ENCODE measurements at regions not wholly inside any gene's neighbourhood (a gene's known extent, or its start where the extent isn't known, plus 50 kb on each side); places are given as distances from the start of the nearest gene placed in this dataset.

- Histone ChIP-seq H3K9me3 (no peaks in the 10 kb centered on the region), H3K27ac (peak overlapping the region in 2 of 4 donors; percentile 53 to 79), H3K36me3 (no peaks in the 10 kb centered on the region), H3K27me3 (no peaks in the 10 kb centered on the region), H3K4me3 (no peak overlapping the region), H3K4me1 (peaks cover 42 to 67% (median 59%) of the 10 kb centered on the region in 3 donors)
- 41 to 44% methylated on average over 2 of the region's 2 CpGs for WGBS, 2 donors
- intact Hi-C loops (cut with DNase I) = loop anchor here in 1 of 3 donors (5.0 kb wide), 1 partner anchor 58 kb away; the partner anchor contains the start of gene FLRT2
- TF ChIP-seq CTCF (IDR thresholded peaks at IDR 0.05) = no peak
- DNase-seq (no peak), FAIRE-seq (peak; percentile 49), ATAC-seq (no peak)
These were observed 55.5 kb upstream of the FLRT2 start for GRCh38 chr14:85474431-85474830.

GRCh38 chr14:85475113-85475512 is 54.8 kb upstream of the FLRT2 start:
- Histone ChIP-seq H3K27me3 (no peaks in the 10 kb centered on the region), H3K27ac (peak overlapping the region; percentile 1 to 79 (median 35)), H3K9me3 (no peaks in the 10 kb centered on the region), H3K4me3 (no peak overlapping the region), H3K36me3 (no peaks in the 10 kb centered on the region), H3K4me1 (peaks cover 42 to 62% (median 54%) of the 10 kb centered on the region in 3 donors)
- no peak for TF ChIP-seq CTCF (IDR thresholded peaks at IDR 0.05)
- WGBS, 2 donors = 10 to 18% methylated on average over 3 of the region's 3 CpGs
- FAIRE-seq (no peak), ATAC-seq (peak in 3 of 4 donors; percentile 12 to 36 (median 30)), DNase-seq (no peak)
- intact Hi-C loops (cut with DNase I) = no loop called here

GRCh38 chr14:85479306-85479705 is 50.6 kb upstream of the FLRT2 start:
- Histone ChIP-seq H3K4me1 (peaks cover 44 to 62% (median 48%) of the 10 kb centered on the region in 3 donors), H3K36me3 (no peaks in the 10 kb centered on the region), H3K27me3 (no peaks in the 10 kb centered on the region), H3K4me3 (no peak overlapping the region), H3K27ac (no peak overlapping the region), H3K9me3 (no peaks in the 10 kb centered on the region)
- ATAC-seq (no peak), DNase-seq (no peak), FAIRE-seq (no peak)
- no peak for TF ChIP-seq CTCF (IDR thresholded peaks at IDR 0.05)
- WGBS, 2 donors = 87 to 91% methylated on average over 3 of the region's 3 CpGs
- intact Hi-C loops (cut with DNase I) = no loop called here

- Histone ChIP-seq H3K27me3 (no peaks in the 10 kb centered on the region), H3K4me1 (peaks cover 44 to 61% (median 46%) of the 10 kb centered on the region in 3 donors), H3K36me3 (no peaks in the 10 kb centered on the region), H3K4me3 (no peak overlapping the region), H3K9me3 (no peaks in the 10 kb centered on the region), H3K27ac (peak overlapping the region in 1 of 4 donors; percentile 90)
- TF ChIP-seq CTCF (IDR thresholded peaks at IDR 0.05) = no peak
- FAIRE-seq (no peak), ATAC-seq (no peak), DNase-seq (no peak)
- WGBS, 2 donors = 94% methylated on average over 2 of the region's 2 CpGs
- intact Hi-C loops (cut with DNase I) = no loop called here
These were observed 50.2 kb upstream of the FLRT2 start for GRCh38 chr14:85479771-85480170.
